ENCODE measurements at regions not wholly inside any gene's neighbourhood (a gene's known extent, or its start where the extent isn't known, plus 50 kb on each side); places are given as distances from the start of the nearest gene placed in this dataset.
"Not testable (repeated sequence)": the region's sequence is repeated elsewhere in the genome, so short reads cannot be mapped to it uniquely, and the experiment has no call there.

GRCh38 chr18:38153116-38153515, 587.5 kb upstream of the CELF4 start:
- H3K4me3 ChIP-seq (ENCODE audit: low read depth, low read length), result not testable (repeated sequence)

DNA sequence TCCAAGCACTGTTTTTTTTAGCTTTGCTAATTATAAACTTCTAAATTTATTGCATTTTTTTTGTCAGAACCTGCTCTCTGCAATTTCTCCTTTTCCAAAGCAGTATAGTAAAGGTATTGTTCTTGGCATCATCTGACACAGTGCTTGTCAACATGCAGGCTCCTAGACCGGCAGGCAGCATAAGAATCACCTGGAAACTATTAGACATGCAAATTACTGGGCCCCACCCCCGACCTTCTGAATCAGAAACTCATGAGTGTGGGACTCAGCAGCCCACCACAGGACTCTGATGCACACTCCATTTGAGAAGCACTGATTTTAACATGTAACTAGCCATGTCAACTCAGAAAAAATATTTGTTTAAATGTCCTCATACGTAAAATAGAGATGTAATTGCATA, 551.1 kb upstream of the CELF4 start:
- H3K4me3 ChIP-seq (ENCODE audit: low read depth, low read length), result no peak overlapping the region

GRCh38 chr18:38115201-38115600, 549.6 kb upstream of the CELF4 start:
- H3K4me3 ChIP-seq (ENCODE audit: low read depth, low read length), result no peak overlapping the region

- H3K4me3 ChIP-seq (ENCODE audit: low read depth, low read length), result no peak overlapping the region
Measured at GRCh38 chr18:38087538-38087937, 521.9 kb upstream of the CELF4 start.

GRCh38 chr18:38081516-38081915, 515.9 kb upstream of the CELF4 start:
- H3K4me3 ChIP-seq (ENCODE audit: low read depth, low read length), result no peak overlapping the region

DNA sequence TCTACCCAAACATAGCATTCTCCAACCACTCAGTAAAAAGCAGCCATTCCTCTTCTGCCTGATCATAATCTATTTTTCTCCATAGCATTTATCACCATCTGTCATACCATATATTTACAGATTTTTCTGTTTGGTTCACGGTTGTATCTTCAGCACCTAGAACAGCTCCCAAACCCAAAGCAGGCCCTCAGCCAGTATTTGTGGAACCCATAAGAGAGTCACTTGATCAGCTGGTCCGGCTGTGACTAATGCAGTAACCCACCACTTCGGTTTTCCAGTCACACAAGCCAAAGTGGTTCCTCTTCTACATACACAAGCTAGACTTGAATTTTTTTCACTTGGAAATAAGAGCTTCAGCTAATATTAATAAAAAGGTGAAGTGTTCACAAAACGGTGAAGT, 511.6 kb upstream of the CELF4 start:
- H3K4me3 ChIP-seq (ENCODE audit: low read depth, low read length), result no peak overlapping the region

DNA sequence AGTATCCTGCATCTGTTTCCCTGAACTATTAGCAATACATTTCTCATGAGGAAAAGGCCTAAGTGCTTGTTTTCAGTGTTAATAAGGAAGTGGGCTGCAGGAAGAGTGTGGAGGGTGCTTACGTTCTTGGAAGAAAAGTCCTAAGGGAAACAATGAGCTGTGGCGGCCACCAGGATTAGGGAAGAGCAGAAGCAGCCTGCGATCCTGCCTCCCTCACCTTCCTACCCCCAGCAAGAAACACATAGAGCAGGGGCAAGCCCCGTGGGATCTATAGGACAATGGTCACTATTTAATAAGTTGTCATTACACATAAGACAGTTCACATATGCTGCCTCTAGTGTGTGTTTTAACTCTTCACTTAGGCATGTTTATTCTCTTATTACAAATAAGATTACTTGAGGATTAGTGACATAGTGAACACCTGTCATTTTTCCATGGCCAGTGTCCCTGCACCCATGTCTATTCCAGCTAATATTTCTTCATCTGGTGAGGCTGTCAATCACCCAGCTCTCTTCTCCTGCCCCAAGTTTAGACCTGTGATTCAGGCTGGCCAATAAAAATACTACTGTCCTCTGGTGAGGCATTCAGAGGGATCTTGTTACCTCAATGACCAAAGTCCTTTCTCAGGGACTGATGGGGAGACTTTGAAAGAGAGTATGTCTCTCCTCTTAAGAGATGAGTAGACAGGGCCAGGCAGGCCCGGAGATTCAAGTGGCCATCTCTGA, 510.9 kb upstream of the CELF4 start:
- no peak overlapping the region for H3K4me3 ChIP-seq (ENCODE audit: low read depth, low read length)

- H3K4me3 ChIP-seq (ENCODE audit: low read depth, low read length), result no peak overlapping the region
Measured at GRCh38 chr18:38074298-38074876, 508.8 kb upstream of the CELF4 start.

GRCh38 chr18:38067821-38068220, 502.2 kb upstream of the CELF4 start:
- H3K4me3 ChIP-seq (ENCODE audit: low read depth, low read length), result no peak overlapping the region

DNA sequence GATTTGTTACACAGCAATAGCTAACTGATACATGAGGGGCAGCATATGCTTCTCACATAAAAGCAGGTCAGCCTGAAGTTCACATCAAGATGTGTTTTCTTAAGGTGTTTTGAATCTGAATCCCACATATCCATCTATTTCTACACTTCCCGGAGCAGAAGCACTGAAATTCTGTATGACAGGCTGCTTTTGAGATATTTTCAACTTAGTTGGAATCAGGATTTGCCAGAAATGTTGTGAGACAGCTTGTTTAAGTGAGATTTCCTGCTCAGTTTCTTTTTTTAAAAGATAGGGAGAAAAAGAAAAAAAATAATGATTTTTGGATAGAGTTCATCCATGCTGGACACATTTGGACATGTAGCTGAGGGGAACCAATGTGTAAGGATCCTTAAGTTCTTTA, 501.5 kb upstream of the CELF4 start:
- H3K4me3 ChIP-seq (ENCODE audit: low read depth, low read length), result no peak overlapping the region

GRCh38 chr18:38052879-38053590, 487.4 kb upstream of the CELF4 start:
- no peak overlapping the region for H3K4me3 ChIP-seq (ENCODE audit: low read depth, low read length)

DNA sequence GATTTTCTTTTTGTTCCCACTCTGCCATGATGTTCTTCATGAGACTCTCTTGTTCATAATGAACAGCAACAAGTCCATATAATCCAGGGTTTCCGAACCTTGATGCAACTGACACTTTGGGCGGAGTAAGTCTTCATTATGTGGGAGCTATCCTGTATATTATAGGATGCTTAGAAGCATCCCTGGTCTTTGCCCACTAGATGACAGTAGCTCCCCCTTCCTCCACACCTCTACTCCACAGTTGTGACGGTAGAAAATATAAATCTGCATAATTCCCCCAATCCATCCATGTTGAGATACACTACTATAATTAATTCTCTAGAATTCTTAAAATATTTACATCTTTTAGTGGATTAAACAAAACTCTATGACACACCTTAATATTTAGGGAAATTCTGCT, 482.2 kb upstream of the CELF4 start:
- no peak overlapping the region for H3K4me3 ChIP-seq (ENCODE audit: low read depth, low read length)

GRCh38 chr18:38046651-38047050, 481.1 kb upstream of the CELF4 start:
- no peak overlapping the region for H3K4me3 ChIP-seq (ENCODE audit: low read depth, low read length)

DNA sequence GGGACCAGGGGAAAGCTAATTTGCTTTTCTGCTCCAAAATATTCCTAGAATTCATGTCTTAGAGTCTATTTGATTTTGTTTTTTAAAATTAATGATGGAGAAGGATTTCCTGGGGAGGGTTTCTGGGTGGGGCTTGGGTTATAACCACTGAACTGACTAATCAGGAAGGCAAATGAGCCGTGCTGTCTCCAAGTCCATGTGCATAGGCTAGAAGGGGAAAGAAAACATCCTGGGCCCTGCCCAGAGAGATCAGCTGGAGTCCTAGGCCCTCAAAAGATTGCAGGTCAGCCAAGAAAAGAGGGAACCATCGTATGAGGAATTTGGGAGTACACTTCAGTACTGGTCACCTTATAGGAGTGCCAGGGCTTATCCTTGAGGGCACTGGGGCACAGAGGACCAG, 480.2 kb upstream of the CELF4 start:
- H3K4me3 ChIP-seq (ENCODE audit: low read depth, low read length), result no peak overlapping the region

DNA sequence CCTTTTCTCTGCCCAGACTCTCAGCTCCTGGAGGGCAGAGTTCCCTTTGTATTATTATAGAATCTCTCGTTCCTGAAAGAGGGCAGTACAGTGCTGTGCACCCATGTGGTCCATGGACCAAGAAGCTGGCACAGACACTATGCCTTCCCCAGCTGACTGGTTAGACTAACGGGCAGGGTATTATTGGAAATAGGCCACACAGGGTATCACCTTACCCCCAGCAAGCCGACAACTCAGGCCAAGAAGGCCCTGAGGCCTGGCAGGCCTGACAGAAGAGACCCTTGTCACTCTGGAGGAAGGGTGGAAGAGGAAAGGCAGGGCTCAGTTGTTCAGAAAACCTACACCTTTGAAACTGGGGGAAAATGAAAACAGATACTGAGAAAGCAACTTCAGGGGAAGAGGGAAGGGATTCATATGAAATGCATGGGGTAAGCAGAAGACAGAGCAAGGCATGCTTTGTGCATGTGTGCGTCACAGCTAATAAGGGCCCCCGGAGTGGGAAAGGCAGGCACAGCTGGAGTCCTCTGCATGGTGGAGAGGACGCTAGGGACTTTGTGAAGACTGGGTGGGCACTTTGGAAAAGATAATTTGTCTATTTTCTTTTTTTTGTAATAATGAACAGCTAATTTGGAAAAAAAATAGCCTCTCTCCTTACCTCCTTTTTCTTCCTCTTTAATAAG, 476.8 kb upstream of the CELF4 start:
- H3K4me3 ChIP-seq (ENCODE audit: low read depth, low read length), result no peak overlapping the region

DNA sequence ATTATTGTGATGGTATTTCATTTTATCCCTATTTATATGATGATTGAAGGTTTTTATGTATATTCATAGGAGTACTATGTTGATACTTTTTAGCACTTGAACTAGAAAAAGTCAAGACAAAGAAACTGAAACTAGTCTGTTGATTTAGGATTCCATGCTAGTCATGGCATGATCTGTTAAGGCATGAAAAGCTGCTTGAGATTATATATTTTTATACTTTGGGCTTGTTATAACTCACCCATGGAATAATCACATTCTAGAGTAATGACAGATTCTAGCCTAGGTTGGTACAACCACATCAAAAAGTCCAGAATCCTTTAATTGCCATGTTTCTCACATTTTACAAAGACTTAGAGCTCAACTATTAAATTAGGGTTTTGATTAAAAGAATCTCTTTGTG, 472.6 kb upstream of the CELF4 start:
- no peak overlapping the region for H3K4me3 ChIP-seq (ENCODE audit: low read depth, low read length)

DNA sequence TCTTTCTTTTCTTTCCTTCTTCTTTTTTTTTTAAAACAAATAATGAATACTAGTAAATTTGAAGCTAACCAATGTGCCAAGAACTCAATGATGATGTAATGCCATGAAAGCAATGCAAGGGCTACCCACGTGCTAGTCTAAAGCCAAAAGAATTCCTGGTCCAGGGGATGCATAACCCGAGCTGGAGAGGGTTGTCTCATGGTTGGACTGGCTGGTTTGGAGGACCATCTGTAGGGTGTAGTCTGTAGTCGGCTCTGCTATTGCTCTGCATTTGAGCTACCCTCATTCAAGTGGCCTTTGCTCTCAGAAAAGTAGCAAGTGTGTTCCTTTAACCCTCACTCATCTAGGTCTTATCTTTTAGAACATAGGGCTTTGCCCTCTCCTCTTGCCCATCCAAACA, 469.6 kb upstream of the CELF4 start:
- H3K4me3 ChIP-seq (ENCODE audit: low read depth, low read length), result no peak overlapping the region

- H3K4me3 ChIP-seq (ENCODE audit: low read depth, low read length), result no peak overlapping the region
Measured at GRCh38 chr18:38033282-38033681, 467.7 kb upstream of the CELF4 start.

- H3K4me3 ChIP-seq (ENCODE audit: low read depth, low read length), result no peak overlapping the region
Measured at GRCh38 chr18:38032516-38032915, 466.9 kb upstream of the CELF4 start.

- H3K4me3 ChIP-seq (ENCODE audit: low read depth, low read length), result no peak overlapping the region
Measured at GRCh38 chr18:38028946-38029345, 463.3 kb upstream of the CELF4 start.

- no peak overlapping the region for H3K4me3 ChIP-seq (ENCODE audit: low read depth, low read length)
Measured at GRCh38 chr18:38025433-38026038, 459.9 kb upstream of the CELF4 start.
